Activated naive CD4-positive, alpha-beta T cell treated with anti-CD3 and anti-CD28 coated beads, Interleukin-2, amount 50 U/mL, for 24 hours (primary cell): ENCODE measurements at regions not wholly inside any gene's neighbourhood (a gene's known extent, or its start where the extent isn't known, plus 50 kb on each side); places are given as distances from the start of the nearest gene placed in this dataset.

Experiments used
- H3K27ac Mint-ChIP-seq: one replicate; pipeline ENCODE4 v1.8.0; 2021; ENCODE audit warnings: mild to moderate bottlenecking, mixed read lengths
- H3K27me3 Mint-ChIP-seq: one replicate; pipeline ENCODE4 v1.8.0; 2021; ENCODE audit warnings: mixed read lengths
- H3K36me3 Mint-ChIP-seq: one replicate; pipeline ENCODE4 v1.8.0; 2021; ENCODE audit warnings: mixed read lengths
- H3K4me1 Mint-ChIP-seq: one replicate; pipeline ENCODE4 v1.8.0; 2021; ENCODE audit warnings: mixed read lengths
- H3K4me3 Mint-ChIP-seq: one replicate; pipeline ENCODE4 v1.8.0; 2021; ENCODE audit warnings: mild to moderate bottlenecking, mixed read lengths
- H3K9me3 Mint-ChIP-seq: one replicate; pipeline ENCODE4 v1.8.0; 2021; ENCODE audit warnings: mixed read lengths

DNA sequence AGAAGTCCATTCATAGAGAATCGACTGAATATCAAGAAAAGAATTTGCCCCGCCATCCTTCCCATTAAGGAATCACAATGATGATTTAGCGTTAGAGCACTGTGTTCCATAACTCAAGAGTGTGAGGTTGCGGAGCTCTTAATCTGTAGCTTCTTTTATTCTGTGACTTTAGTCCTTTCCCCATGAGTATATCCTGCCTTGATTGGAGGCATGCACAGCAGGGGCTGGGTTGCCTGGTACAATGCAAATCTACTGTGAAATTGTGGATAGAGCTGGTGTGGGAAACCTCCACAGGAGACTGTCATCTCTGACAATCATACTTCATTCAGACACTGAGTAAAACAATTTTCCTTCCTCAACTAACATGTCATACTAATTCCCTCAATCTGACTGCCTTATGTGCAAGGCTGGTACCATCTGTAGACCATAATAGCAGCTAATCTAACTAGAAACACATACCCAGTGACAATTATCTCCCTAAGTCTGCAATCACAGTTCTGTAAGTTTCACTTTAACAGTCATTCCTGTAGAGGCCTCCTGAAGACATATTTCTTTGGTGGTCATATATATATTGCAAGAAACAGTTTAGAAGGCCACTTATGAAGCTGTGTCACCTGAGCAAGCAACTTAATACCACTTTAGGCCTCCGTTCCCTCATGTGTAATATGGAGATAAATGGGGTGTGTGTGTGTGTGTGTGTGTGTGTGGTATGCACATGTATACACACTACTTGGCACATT is 355.2 kb upstream of the FAM241A start:
- H3K36me3 Mint-ChIP-seq: no peaks in the 10 kb centered on the region
- H3K4me3 Mint-ChIP-seq: no peak overlapping the region
- no peak overlapping the region for H3K27ac Mint-ChIP-seq
- H3K27me3 Mint-ChIP-seq: no peaks in the 10 kb centered on the region
- H3K9me3 Mint-ChIP-seq: peaks cover 6% of the 10 kb centered on the region
- no peaks in the 10 kb centered on the region for H3K4me1 Mint-ChIP-seq

DNA sequence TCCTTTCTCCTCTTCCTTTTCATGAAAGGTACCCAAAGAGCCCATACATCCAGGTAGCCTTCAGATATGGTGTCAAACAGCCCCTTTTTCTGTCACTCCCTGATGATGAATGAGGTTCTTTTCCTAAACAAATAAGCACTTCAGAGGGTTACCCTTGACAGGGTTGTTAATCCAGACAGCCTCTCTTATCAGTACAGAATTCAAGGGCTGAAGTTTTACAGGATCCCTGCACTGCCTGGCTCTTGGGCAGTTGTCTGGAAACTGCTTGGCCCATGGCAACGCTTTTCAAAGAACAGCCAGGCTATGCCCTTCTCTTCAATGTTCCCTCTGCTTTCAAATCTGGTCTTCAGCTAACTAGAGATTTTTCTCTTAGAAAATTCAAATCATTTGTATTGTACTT is 352.6 kb upstream of the FAM241A start:
- Mint-ChIP-seq H3K27me3 (no peaks in the 10 kb centered on the region), H3K9me3 (peaks cover 6% of the 10 kb centered on the region), H3K27ac (no peak overlapping the region), H3K4me3 (no peak overlapping the region), H3K36me3 (no peaks in the 10 kb centered on the region), H3K4me1 (no peaks in the 10 kb centered on the region)

DNA sequence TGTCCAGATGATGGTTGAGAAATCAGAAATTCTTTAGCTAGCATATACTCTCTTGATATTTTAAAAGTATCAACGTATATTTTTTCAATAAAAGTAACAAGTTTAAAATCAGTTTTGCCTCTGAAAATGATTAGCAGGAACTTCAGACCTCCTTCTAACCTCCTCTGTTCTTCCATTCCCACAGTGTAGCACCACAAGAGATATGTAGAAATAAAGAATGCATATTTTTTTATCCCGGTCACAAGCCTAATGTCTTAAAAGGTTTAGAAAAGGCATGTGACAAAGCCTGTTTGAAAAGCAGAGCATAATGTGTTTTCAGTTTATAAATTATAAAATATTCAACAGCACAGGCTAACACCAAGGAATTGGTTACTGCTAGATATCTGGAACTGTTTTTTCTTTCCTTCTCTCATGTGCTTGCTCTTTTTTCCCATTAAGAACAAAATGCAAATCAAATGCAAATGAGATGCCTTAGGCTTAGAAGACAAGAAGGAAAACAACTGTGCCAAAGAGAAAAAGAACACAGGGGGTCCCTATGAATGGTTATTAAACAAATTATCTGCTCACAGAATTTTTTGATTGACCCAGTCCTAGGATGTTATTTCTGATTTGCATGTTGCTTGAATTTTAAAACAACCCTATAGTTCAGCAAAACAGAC is 351.7 kb upstream of the FAM241A start:
- Mint-ChIP-seq H3K27ac (no peak overlapping the region), H3K36me3 (no peaks in the 10 kb centered on the region), H3K4me3 (no peak overlapping the region), H3K4me1 (no peaks in the 10 kb centered on the region), H3K9me3 (peaks cover 6% of the 10 kb centered on the region), H3K27me3 (no peaks in the 10 kb centered on the region)

DNA sequence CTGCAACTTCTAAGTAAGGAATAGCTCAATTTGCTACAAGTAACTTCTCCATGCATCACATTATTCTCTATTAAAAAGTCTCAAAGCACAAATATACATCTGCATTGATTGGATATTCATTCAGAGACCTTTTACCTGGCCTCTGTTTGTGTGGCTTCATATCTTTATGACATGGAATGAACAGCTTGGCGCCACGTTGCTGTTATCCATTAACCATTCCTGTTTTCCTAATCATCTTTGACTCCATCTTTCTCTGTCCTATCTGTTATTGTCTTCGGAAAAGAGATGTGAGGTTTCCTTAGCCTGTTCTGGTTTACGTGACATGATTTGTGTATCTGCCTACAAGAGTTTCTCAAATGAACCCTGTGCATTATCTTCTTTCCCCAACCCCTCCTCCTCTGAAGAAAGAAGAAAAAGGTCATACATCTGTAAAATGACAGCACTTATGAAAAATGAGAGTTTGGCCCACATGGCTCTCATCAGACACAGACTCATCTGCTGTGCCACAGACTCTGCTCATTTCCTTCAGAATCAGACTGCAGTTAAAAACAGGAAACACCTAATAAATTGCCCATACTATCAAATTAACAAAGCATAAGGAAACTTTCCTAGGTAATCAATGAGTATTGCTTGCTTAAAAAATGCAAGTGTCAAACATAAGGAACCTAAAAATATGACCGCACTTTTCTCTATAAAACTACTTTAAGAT is 347.6 kb upstream of the FAM241A start:
- Mint-ChIP-seq H3K27ac (no peak overlapping the region), H3K36me3 (no peaks in the 10 kb centered on the region), H3K9me3 (peaks cover 5% of the 10 kb centered on the region), H3K4me3 (no peak overlapping the region), H3K4me1 (no peaks in the 10 kb centered on the region), H3K27me3 (no peaks in the 10 kb centered on the region)

DNA sequence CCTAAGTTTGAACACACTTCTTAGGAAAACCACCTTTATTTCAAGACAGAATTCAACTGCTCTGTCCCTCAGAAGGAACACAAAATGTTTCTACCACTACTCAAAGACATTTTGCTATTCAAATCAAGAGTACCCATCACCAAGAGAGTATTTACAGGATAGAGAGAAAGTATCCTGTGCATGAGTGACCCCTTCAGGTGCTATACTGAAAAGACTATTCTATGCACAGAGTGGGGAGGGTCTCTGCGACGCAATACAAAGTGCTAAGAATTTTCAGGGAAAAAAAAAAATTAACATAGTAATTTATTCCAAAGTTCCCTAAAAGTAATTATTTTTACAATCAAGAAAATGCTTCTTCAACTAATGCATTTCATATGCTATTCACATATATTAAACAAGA is 346.4 kb upstream of the FAM241A start:
- H3K4me1 Mint-ChIP-seq: no peaks in the 10 kb centered on the region
- H3K27me3 Mint-ChIP-seq: no peaks in the 10 kb centered on the region
- H3K36me3 Mint-ChIP-seq: no peaks in the 10 kb centered on the region
- no peak overlapping the region for H3K4me3 Mint-ChIP-seq
- H3K27ac Mint-ChIP-seq: no peak overlapping the region
- H3K9me3 Mint-ChIP-seq: peaks cover 5% of the 10 kb centered on the region

DNA sequence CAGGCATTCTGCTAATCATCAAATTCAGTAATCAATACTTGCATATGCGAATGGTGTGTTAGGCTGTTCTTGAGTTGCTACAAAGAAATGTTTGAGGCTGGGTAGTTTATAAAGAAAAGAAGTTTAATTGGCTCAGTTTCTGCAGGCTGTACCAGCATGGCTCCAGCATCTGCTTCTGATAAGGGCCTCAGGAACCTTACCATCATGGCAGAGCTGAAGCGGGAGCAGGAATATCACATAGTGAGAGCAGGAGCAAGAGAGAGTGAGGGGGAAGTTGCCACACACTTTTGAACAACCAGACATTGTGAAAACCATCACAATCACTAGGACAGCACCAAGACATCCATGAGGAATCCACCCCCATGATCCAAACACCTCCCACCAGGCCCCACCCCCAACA is 344.7 kb upstream of the FAM241A start:
- H3K4me3 Mint-ChIP-seq: no peak overlapping the region
- no peaks in the 10 kb centered on the region for H3K36me3 Mint-ChIP-seq
- H3K4me1 Mint-ChIP-seq: no peaks in the 10 kb centered on the region
- no peaks in the 10 kb centered on the region for H3K27me3 Mint-ChIP-seq
- H3K9me3 Mint-ChIP-seq: peaks cover 5% of the 10 kb centered on the region
- no peak overlapping the region for H3K27ac Mint-ChIP-seq

DNA sequence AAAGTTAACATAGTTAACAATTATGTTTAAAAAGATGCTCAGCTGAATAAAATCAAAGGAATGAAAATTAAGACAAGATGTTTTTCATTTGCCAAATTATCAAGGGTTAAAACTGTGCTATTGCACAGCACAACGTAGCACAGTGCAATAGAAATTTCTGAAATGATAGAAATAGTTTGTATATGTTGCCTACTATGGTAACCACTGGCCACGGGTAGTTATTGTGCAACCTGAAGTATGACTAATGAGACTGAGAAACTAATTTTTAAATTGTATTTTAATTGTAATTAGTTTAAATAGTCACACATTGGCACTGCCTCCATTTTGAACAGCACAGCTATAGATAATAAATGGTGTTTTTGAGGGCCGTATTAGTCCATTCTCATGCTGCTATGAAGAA is 343.1 kb upstream of the FAM241A start:
- Mint-ChIP-seq H3K27ac (no peak overlapping the region), H3K9me3 (peaks cover 5% of the 10 kb centered on the region), H3K27me3 (no peaks in the 10 kb centered on the region), H3K36me3 (no peaks in the 10 kb centered on the region), H3K4me1 (no peaks in the 10 kb centered on the region), H3K4me3 (no peak overlapping the region)

DNA sequence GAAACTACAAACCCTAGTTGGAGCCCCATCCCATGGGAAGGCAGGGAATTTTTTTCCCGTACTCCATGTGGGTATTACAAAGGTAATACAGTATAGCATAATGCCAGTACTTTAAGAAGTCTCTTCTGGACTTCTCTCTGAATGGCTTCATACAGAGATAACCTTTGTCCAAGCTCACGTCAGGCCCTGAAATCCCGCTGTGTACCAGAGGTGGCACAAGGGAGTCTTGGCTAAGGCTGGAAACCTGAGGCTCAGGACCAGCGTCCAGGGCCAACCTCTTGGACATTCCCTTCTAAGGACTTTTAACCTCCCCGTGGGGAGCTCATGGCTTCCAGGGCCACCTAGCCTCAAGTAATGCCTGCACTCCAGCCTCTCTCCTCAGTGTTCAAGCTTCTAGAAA is 338.9 kb upstream of the FAM241A start:
- H3K36me3 Mint-ChIP-seq: no peaks in the 10 kb centered on the region
- no peaks in the 10 kb centered on the region for H3K27me3 Mint-ChIP-seq
- H3K27ac Mint-ChIP-seq: no peak overlapping the region
- H3K4me3 Mint-ChIP-seq: no peak overlapping the region
- H3K9me3 Mint-ChIP-seq: peaks cover 2% of the 10 kb centered on the region
- H3K4me1 Mint-ChIP-seq: no peaks in the 10 kb centered on the region

DNA sequence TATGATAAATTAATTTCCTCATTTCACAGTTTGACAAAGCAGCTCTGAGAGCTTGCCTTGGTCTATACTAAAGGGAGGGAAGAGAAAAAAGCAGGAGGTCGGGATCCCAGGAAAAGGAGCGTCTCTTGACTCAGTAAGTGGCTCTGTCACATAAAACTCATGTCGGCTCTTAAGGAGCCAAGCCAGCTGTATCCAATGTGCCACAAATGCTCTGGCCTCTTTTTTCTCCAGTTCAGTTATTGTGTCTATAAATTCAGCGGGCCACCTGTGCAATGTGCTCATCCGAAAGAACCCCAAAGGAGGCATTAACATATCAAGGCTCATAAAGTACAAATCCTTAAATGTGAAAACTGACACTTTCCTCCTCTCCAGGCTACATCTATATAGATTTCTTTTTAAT is 337.7 kb upstream of the FAM241A start:
- Mint-ChIP-seq H3K27me3 (no peaks in the 10 kb centered on the region), H3K27ac (no peak overlapping the region), H3K4me1 (no peaks in the 10 kb centered on the region), H3K9me3 (no peaks in the 10 kb centered on the region), H3K4me3 (no peak overlapping the region), H3K36me3 (no peaks in the 10 kb centered on the region)

DNA sequence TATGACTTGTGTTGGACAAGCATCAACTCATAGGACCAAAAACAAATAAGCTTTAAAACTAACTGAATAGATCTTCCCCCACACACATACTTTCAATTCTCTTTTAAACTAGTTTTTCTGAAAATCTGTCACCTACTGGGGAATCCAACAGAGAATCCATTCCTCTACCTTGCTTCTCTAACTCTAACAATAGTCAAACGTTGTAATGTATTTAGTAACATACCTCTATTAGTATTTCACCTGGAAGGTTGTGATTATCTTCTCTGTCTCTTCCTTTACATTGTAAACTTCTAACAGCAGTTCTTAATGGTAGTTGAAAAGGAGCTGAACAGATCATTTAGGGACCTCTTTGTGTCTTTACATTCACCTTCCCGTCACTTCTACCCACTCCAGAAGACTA is 337.1 kb upstream of the FAM241A start:
- Mint-ChIP-seq H3K27me3 (no peaks in the 10 kb centered on the region), H3K27ac (no peak overlapping the region), H3K4me1 (no peaks in the 10 kb centered on the region), H3K36me3 (no peaks in the 10 kb centered on the region), H3K4me3 (no peak overlapping the region), H3K9me3 (no peaks in the 10 kb centered on the region)

DNA sequence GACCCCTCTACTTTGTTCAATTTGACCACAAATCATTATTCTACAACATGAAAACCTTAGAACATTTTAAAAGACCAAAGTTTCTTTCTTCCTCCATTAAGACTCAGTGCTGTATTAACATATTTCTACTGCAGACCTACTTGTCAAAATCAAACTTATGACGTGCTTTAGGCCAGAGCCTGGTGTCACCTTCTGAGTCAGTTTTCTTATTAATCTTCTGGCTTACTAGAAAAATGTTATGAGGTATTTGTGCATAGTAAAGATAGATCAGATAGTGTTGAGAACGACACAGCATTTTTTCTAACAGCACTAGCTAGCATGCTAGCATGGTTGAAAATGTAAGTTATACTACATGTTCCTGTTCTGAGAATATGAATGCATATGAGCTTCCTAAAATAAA is 333.6 kb upstream of the FAM241A start:
- no peaks in the 10 kb centered on the region for H3K27me3 Mint-ChIP-seq
- no peak overlapping the region for H3K4me3 Mint-ChIP-seq
- no peaks in the 10 kb centered on the region for H3K4me1 Mint-ChIP-seq
- no peaks in the 10 kb centered on the region for H3K9me3 Mint-ChIP-seq
- no peaks in the 10 kb centered on the region for H3K36me3 Mint-ChIP-seq
- no peak overlapping the region for H3K27ac Mint-ChIP-seq

DNA sequence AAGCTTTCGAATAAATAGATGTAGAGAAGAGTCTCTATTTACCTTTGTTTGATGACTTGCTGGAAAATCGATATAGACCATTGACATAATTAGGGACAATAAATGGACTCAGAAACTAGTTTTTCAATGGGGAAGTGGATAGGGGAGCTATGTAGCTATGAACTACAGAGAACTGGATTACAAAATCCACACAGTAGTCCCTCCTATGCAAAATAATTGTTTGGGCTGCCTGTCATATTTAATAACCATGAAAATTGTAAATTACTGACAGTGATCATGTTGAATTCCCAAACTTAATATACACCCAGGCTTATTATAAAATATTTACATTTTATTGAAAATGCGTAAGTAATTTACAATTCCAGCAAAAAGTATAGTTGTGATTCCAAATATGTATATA is 333.1 kb upstream of the FAM241A start:
- Mint-ChIP-seq H3K36me3 (no peaks in the 10 kb centered on the region), H3K9me3 (no peaks in the 10 kb centered on the region), H3K4me1 (no peaks in the 10 kb centered on the region), H3K27me3 (no peaks in the 10 kb centered on the region), H3K4me3 (no peak overlapping the region), H3K27ac (no peak overlapping the region)

DNA sequence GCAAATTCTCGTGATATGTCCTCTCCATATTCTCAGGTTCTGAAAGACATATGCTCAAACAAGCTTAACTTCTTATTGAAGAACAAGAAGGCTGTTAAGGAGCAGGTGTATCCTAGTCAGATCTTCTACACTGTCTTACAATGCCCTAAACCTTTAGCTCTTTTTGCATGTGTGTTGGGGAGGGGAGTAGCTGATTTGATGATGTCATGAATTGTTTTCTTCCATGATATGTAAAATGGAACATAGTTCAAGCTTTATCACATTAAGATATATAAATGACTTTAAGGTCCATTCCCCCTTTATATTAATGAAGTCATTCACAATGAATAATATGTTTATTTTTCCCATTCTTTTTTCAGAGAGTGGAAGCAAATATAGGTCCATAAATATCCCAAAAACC is 332.5 kb upstream of the FAM241A start:
- no peaks in the 10 kb centered on the region for H3K4me1 Mint-ChIP-seq
- no peak overlapping the region for H3K27ac Mint-ChIP-seq
- no peak overlapping the region for H3K4me3 Mint-ChIP-seq
- H3K27me3 Mint-ChIP-seq: no peaks in the 10 kb centered on the region
- no peaks in the 10 kb centered on the region for H3K36me3 Mint-ChIP-seq
- no peaks in the 10 kb centered on the region for H3K9me3 Mint-ChIP-seq

DNA sequence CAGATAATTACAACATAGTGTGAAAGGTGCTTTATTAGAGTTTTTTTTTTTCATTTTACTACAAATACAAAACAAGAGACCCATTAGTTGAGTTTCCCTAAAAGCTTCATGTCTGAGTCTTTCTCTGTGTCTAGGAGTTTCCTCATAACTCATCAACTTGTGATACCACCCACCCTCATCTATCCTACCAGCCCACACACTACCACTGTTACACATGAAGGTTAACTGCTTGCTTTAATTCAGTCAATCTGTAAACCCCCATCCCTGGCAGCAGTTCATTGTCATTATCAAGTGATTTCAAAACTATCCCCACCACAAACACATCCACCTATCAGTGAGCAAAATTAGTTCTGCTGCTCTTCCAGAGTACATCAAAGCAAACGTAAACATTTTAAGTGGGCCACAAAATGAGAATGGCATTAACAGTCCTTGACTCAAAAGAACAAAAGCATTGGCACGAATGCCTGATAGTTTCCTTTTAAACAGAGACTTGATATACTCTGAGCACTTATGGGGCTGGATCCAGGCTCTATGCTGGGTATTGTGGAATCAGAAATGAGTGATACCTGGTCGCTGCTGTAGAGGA is 331.6 kb upstream of the FAM241A start:
- H3K9me3 Mint-ChIP-seq: no peaks in the 10 kb centered on the region
- no peak overlapping the region for H3K4me3 Mint-ChIP-seq
- no peaks in the 10 kb centered on the region for H3K36me3 Mint-ChIP-seq
- H3K4me1 Mint-ChIP-seq: no peaks in the 10 kb centered on the region
- H3K27ac Mint-ChIP-seq: no peak overlapping the region
- H3K27me3 Mint-ChIP-seq: no peaks in the 10 kb centered on the region

DNA sequence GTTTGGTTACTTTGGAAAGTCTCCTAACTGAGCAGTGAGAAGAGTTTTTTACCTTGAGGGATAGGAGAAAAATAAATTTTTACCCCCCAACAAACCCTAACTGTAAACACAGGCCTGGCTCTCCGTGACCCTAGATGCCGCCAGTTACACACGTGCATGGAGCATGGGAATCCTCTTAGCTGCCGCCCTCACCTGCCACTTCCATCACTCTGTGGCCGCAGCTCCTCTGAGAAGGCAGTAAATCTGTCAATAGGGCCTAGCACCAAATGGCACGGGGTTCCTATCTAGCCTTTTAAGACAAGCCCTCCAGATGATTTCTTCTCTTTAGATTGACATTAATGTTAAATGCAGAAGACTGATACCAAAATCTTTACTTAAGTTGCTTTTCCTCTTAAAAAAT is 330.3 kb upstream of the FAM241A start:
- no peaks in the 10 kb centered on the region for H3K27me3 Mint-ChIP-seq
- peaks cover 5% of the 10 kb centered on the region for H3K9me3 Mint-ChIP-seq
- H3K27ac Mint-ChIP-seq: no peak overlapping the region
- no peaks in the 10 kb centered on the region for H3K4me1 Mint-ChIP-seq
- H3K36me3 Mint-ChIP-seq: no peaks in the 10 kb centered on the region
- no peak overlapping the region for H3K4me3 Mint-ChIP-seq

DNA sequence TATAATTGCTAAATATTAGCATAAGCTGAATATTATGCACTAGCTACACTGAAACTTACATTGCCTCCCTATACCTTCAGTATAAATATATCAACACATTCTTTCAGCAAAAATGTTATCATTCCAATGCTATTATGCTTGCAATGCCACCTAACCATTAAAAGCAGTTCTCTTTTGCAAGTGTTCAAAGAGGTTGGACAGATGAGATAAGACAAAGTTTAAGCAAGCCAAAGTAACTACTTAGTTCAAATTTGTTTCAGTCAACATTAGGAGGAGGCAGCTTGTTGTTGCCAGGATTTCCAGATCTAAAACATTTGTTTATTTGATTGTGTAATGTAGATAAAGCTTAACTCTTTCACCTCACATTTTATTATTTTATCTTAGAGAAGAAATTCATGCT is 323.9 kb upstream of the FAM241A start:
- Mint-ChIP-seq H3K36me3 (no peaks in the 10 kb centered on the region), H3K27me3 (no peaks in the 10 kb centered on the region), H3K27ac (no peak overlapping the region), H3K4me1 (no peaks in the 10 kb centered on the region), H3K9me3 (peaks cover 5% of the 10 kb centered on the region), H3K4me3 (no peak overlapping the region)
